Keratinocyte (primary cell): ENCODE measurements at regions not wholly inside any gene's neighbourhood (a gene's known extent, or its start where the extent isn't known, plus 50 kb on each side); places are given as distances from the start of the nearest gene placed in this dataset.

Source experiments
- DNase-seq: peaks from one replicate; pipeline ENCODE4 v3.0.0-alpha.2; 2011; ENCODE audit warnings: low read depth, missing footprints, low spot score
- FAIRE-seq: peaks from 2 replicates; lab custom pipeline; 2011; peaks lifted over from hg19 to GRCh38; lab: Jason Lieb, UNC
- H2AFZ ChIP-seq: 2 replicates; pipeline ENCODE4 v1.6.0; 2012; ENCODE audit warnings: low read length, control low read depth, inconsistent platforms; ENCODE audit not compliant: control insufficient read depth
- H3K27ac ChIP-seq: 2 replicates; pipeline ENCODE4 v1.5.1; 2011; ENCODE audit warnings: low read length; ENCODE audit not compliant: control insufficient read depth, insufficient read depth
- H3K27me3 ChIP-seq: 3 replicates; pipeline ENCODE4 v1.6.0; 2011; ENCODE audit warnings: low read length; ENCODE audit not compliant: control insufficient read depth, insufficient read depth; ENCODE audit errors: extremely low read depth
- H3K36me3 ChIP-seq, 2 experiments: 2 replicates in 1 of 2; 3 replicates in 1 of 2; pipeline ENCODE4 v1.5.1; 2011; ENCODE audit warnings: low read length in 2 of 2, mild to moderate bottlenecking in 1 of 2; ENCODE audit not compliant: control insufficient read depth in 2 of 2, insufficient read depth in 2 of 2; ENCODE audit errors: extremely low read depth in 1 of 2
- H3K4me1 ChIP-seq: 3 replicates; pipeline ENCODE4 v1.5.1; 2011; ENCODE audit warnings: low read length; ENCODE audit not compliant: control insufficient read depth, insufficient read depth; ENCODE audit errors: extremely low read depth
- H3K4me2 ChIP-seq: 3 replicates; pipeline ENCODE4 v1.6.0; 2011; ENCODE audit warnings: low read depth, low read length; ENCODE audit not compliant: control insufficient read depth, insufficient read depth; ENCODE audit errors: extremely low read depth
- H3K4me3 ChIP-seq, 3 experiments: fragments of 200-600 bp in 1 of 3; sonication (generic) in 1 of 3; 2 replicates in 2 of 3; 3 replicates in 1 of 3; pipeline ENCODE4 v1.5.1; 2011 to 2016; ENCODE audit warnings: low read length in 3 of 3, mild to moderate bottlenecking in 3 of 3, control low read depth in 2 of 3, inconsistent platforms in 1 of 3, low read depth in 1 of 3, mixed read lengths in 1 of 3, mixed run types in 1 of 3, moderate library complexity in 1 of 3; ENCODE audit not compliant: control insufficient read depth in 2 of 3, insufficient read depth in 2 of 3; ENCODE audit errors: extremely low read depth in 1 of 3
- H3K79me2 ChIP-seq: 2 replicates; pipeline ENCODE4 v1.6.0; 2012; ENCODE audit warnings: low read length; ENCODE audit not compliant: control insufficient read depth, insufficient read depth
- H3K9ac ChIP-seq: 3 replicates; pipeline ENCODE4 v1.6.0; 2011; ENCODE audit warnings: low read length; ENCODE audit not compliant: control insufficient read depth, insufficient read depth; ENCODE audit errors: extremely low read depth
- H3K9me1 ChIP-seq: 3 replicates; pipeline ENCODE4 v1.6.0; 2011; ENCODE audit warnings: low read length; ENCODE audit not compliant: control insufficient read depth, insufficient read depth; ENCODE audit errors: extremely low read depth
- H3K9me3 ChIP-seq: 2 replicates; pipeline ENCODE4 v1.5.1; 2012; ENCODE audit warnings: low read depth, low read length; ENCODE audit not compliant: control insufficient read depth
- H4K20me1 ChIP-seq: 3 replicates; pipeline ENCODE4 v1.6.0; 2011; ENCODE audit warnings: low read length; ENCODE audit not compliant: control insufficient read depth, insufficient read depth; ENCODE audit errors: extremely low read depth
- CTCF ChIP-seq, 3 experiments: IDR thresholded peaks in 1 of 3; conservative IDR thresholded peaks in 1 of 3; optimal IDR thresholded peaks in 1 of 3; 2 replicates in 2 of 3; 3 replicates in 1 of 3; pipeline versions ENCODE3 to v1.5.1; 2011; ENCODE audit warnings: low read length in 3 of 3, mild to moderate bottlenecking in 3 of 3, moderate library complexity in 2 of 3, control low read depth in 1 of 3, inconsistent platforms in 1 of 3; ENCODE audit not compliant: insufficient read depth in 2 of 3; ENCODE audit errors: extremely low read depth in 1 of 3
- EZH2 ChIP-seq: IDR thresholded peaks from one replicate; pipeline ENCODE4 v1.6.1; 2012; ENCODE audit warnings: inconsistent platforms, mild to moderate bottlenecking, low read length, moderate library complexity
- dilution Hi-C: fragments of 300-500 bp; cut with MboI; formaldehyde crosslinking; loops from one replicate; pipeline ENCODE4 v1.7.0; 2020; ENCODE audit warnings: low sequenced_read_pairs; ENCODE audit not compliant: extremely low pct_ligation_motif_present

- FAIRE-seq: no peak
- Histone ChIP-seq H3K79me2 (no peaks in the 10 kb centered on the region), H3K4me2 (no peak overlapping the region), H3K27ac (no peak overlapping the region), H3K9me3 (peaks cover 2% of the 10 kb centered on the region), H3K9ac (no peak overlapping the region), H3K4me1 (no peaks in the 10 kb centered on the region), H3K36me3 (no peaks in the 10 kb centered on the region), H4K20me1 (no peaks in the 10 kb centered on the region), H3K9me1 (no peaks in the 10 kb centered on the region), H3K27me3 (peaks cover 10% of the 10 kb centered on the region), H2AFZ (no peak overlapping the region), H3K4me3 (no peak overlapping the region)
- TF ChIP-seq CTCF (optimal IDR thresholded peaks at IDR 0.05 in 1 of 3, IDR thresholded peaks at IDR 0.05 in 1 of 3, conservative IDR thresholded peaks at IDR 0.05 in 1 of 3; ENCODE audit: extremely low read depth in 1 of 3, insufficient read depth in 2 of 3, low read length in 3 of 3) (no peak), EZH2 (no peak)
- no peak for DNase-seq
- dilution Hi-C loops: no loop called here
Measured at GRCh38 chr14:101002738-101003137, 99.2 kb upstream of the RTL1 start.

- dilution Hi-C loops: no loop called here
- FAIRE-seq: no peak
- H3K4me2 ChIP-seq: no peak overlapping the region
Measured at GRCh38 chr14:101004176-101004575, 100.7 kb upstream of the RTL1 start.

More at GRCh38 chr14:101004176-101004575, 100.7 kb upstream of the RTL1 start:
- Histone ChIP-seq H3K4me3 (no peak overlapping the region), H3K9me1 (no peaks in the 10 kb centered on the region), H3K27me3 (peaks cover 10% of the 10 kb centered on the region), H3K36me3 (no peaks in the 10 kb centered on the region), H4K20me1 (no peaks in the 10 kb centered on the region), H3K9ac (no peak overlapping the region), H3K9me3 (peaks cover 2% of the 10 kb centered on the region), H3K4me1 (no peaks in the 10 kb centered on the region), H3K79me2 (no peaks in the 10 kb centered on the region), H2AFZ (no peak overlapping the region), H3K27ac (no peak overlapping the region)
- no peak for TF ChIP-seq CTCF (optimal IDR thresholded peaks at IDR 0.05 in 1 of 3, IDR thresholded peaks at IDR 0.05 in 1 of 3, conservative IDR thresholded peaks at IDR 0.05 in 1 of 3; ENCODE audit: extremely low read depth in 1 of 3, insufficient read depth in 2 of 3, low read length in 3 of 3)
- TF ChIP-seq EZH2: no peak
- no peak for DNase-seq
